ENCODE measurements at regions not wholly inside any gene's neighbourhood (a gene's known extent, or its start where the extent isn't known, plus 50 kb on each side); places are given as distances from the start of the nearest gene placed in this dataset.
A peak's percentile ranks its signal among the peaks of the same experiment; 100 is the strongest.

DNA sequence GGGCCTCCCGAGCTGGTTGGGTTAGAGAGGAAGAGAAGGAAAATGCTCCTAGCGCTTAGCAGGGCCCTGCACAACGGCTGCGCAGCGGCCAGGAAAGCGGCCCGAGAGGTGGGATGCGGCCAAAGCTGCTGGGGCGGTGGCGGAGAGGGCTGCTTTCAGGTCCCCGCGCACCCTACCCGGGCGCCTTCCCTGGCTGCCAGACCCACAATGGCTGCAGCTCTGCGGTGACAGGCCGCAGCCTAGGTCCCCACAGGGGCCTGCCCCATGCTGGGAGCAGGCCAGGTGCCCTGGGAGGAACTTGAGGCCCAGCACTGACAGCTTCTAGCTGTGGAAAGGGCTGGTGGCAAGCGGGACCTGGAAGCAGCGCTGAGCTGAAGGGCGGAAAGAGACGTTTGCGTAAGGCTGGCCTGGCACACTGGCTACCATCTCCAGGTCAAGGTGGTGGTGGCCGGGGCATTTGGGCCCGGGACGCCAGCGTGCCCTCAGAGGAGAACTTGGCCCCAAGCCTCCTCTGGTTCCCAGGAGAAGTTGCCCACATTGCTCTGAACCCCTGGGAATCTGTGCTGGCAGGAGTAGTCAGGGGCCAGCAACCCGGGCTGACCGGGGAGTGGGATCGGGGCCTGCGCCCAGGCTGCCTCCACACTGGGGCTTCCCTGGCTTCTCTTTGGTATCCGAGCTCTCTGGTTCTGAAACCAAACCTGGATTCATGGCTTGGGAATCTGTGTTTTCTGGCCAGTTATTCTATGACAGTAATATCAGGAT lies 72.9 kb upstream of the ZNF804B start (continued):
- TF ChIP-seq, protein P1, sequence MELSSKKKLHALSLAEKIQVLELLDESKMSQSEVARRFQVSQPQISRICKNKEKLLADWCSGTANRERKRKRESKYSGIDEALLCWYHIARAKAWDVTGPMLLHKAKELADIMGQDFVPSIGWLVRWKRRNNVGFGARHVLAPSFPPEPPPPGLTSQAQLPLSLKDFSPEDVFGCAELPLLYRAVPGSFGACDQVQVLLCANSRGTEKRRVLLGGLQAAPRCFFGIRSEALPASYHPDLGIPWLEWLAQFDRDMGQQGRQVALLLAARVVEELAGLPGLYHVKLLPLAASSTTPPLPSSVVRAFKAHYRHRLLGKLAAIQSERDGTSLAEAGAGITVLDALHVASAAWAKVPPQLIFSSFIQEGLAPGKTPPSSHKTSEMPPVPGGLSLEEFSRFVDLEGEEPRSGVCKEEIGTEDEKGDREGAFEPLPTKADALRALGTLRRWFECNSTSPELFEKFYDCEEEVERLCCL (CRISPR knock-in tag; IDR thresholded peaks at IDR 0.05; ENCODE audit: borderline replicate concordance) = no peak
- no peak for TF ChIP-seq ZNF781 (CRISPR knock-in tag; IDR thresholded peaks at IDR 0.05; ENCODE audit: borderline replicate concordance, not compliant biosample characterization)

DNA sequence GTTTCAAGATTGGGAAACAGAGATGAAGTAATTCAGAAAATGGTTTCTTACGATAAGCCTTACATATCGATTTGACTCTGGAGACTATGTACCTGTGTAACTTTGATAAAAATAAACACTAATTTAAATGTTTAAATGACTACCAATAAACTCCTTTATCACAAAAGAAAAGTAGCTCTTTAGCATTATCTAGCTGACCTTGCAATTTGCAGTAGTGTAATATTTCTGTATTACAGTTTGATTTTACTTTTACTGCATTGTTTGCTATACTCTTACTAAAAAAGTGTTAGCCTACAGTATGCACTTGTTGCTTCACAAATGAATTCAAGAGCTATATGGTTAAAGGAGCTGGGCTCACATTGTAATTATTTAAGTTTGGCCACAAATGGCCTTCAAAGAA lies 77.8 kb upstream of the ZNF804B start:
- ATAC-seq = no peak
- CTCF ChIA-PET (ENCODE audit: low intra/inter-chr PET ratio, low total read pairs) = no interaction called here
- no peaks in the 10 kb centered on the region for H3K9me3 ChIP-seq (ENCODE audit: low read length)

DNA sequence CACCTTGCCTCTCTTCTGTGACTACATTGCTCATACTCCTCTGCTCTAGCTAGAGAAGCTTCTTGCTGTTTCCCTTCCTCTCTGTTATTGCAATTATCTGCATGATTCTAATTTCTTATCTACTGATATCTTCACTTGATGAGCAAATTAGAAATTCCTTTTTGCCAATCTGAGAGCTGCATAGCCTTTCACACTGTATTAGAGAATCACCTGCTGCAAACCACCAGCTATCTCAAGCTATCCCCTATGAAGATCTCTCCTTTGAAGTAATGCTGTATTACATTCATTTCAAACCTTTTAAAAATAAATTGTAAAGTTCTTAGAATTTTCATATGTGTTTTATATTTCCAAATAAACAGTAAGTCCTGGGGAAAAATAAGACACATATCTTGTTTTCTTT lies 89.0 kb upstream of the ZNF804B start:
- Histone ChIP-seq H3K4me1 (ENCODE audit: insufficient read depth, low read length) (no peaks in the 10 kb centered on the region), H3K4me2 (ENCODE audit: low read depth, low read length) (no peak overlapping the region), H3K27ac (ENCODE audit: extremely low read length, insufficient read depth, low read length) (no peak overlapping the region), H3K9ac (ENCODE audit: insufficient read depth, low read depth, low read length) (no peak overlapping the region), H3K36me3 (replicated peaks in 1 of 2; ENCODE audit: control insufficient read depth in 1 of 2, insufficient read depth in 2 of 2, low read length in 2 of 2) (no peaks in the 10 kb centered on the region), H3K79me2 (ENCODE audit: insufficient read depth, low read length) (no peaks in the 10 kb centered on the region), H3K4me3 (replicated peaks in 1 of 3; ENCODE audit: insufficient read depth in 1 of 3, low read depth in 2 of 3, low read length in 3 of 3) (no peak overlapping the region), H3K9me3 (ENCODE audit: low read length) (no peaks in the 10 kb centered on the region), H2AFZ (ENCODE audit: low read length) (no peak overlapping the region), H4K20me1 (ENCODE audit: insufficient read depth, low read length) (no peaks in the 10 kb centered on the region), H3K27me3 (ENCODE audit: control insufficient read depth in 1 of 2, insufficient read depth in 2 of 2, low read length in 2 of 2) (no peaks in the 10 kb centered on the region)
- intact Hi-C loops (cut with micrococcal nuclease; ENCODE audit: unreplicated experiment) (no loop called here), in situ Hi-C loops (cut with HindIII; ENCODE audit: extremely low pct_ligation_motif_present, low pct_unique_long_range_greater_than_20kb) (no loop called here)
- ChIA-PET POLR2A (no interaction called here), CTCF (ENCODE audit: low intra/inter-chr PET ratio, low total read pairs) (no interaction called here)
- DNase-seq (ENCODE audit: low spot score) (no peak), FAIRE-seq (no peak), ATAC-seq (no peak)
- no TSS peak for BruUV-seq (replicated peaks)
- TF ChIP-seq ETV6 (CRISPR knock-in tag; conservative IDR thresholded peaks at IDR 0.05) = no peak
- TF ChIP-seq, protein P2, sequence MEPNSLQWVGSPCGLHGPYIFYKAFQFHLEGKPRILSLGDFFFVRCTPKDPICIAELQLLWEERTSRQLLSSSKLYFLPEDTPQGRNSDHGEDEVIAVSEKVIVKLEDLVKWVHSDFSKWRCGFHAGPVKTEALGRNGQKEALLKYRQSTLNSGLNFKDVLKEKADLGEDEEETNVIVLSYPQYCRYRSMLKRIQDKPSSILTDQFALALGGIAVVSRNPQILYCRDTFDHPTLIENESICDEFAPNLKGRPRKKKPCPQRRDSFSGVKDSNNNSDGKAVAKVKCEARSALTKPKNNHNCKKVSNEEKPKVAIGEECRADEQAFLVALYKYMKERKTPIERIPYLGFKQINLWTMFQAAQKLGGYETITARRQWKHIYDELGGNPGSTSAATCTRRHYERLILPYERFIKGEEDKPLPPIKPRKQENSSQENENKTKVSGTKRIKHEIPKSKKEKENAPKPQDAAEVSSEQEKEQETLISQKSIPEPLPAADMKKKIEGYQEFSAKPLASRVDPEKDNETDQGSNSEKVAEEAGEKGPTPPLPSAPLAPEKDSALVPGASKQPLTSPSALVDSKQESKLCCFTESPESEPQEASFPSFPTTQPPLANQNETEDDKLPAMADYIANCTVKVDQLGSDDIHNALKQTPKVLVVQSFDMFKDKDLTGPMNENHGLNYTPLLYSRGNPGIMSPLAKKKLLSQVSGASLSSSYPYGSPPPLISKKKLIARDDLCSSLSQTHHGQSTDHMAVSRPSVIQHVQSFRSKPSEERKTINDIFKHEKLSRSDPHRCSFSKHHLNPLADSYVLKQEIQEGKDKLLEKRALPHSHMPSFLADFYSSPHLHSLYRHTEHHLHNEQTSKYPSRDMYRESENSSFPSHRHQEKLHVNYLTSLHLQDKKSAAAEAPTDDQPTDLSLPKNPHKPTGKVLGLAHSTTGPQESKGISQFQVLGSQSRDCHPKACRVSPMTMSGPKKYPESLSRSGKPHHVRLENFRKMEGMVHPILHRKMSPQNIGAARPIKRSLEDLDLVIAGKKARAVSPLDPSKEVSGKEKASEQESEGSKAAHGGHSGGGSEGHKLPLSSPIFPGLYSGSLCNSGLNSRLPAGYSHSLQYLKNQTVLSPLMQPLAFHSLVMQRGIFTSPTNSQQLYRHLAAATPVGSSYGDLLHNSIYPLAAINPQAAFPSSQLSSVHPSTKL (CRISPR knock-in tag; IDR thresholded peaks at IDR 0.05) = no peak
- no peak for TF ChIP-seq THAP11 (CRISPR knock-in tag; IDR thresholded peaks at IDR 0.05)
- no peak for TF ChIP-seq SCMH1 (CRISPR knock-in tag; IDR thresholded peaks at IDR 0.05; ENCODE audit: borderline replicate concordance)
- TF ChIP-seq, protein P3, sequence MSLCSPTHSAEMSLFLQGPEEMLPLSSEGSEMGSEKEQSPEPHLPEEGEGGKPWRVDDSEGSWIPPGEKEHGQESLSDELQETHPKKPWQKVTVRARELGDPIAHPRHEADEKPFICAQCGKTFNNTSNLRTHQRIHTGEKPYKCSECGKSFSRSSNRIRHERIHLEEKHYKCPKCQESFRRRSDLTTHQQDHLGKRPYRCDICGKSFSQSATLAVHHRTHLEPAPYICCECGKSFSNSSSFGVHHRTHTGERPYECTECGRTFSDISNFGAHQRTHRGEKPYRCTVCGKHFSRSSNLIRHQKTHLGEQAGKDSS (CRISPR knock-in tag; IDR thresholded peaks at IDR 0.05; ENCODE audit: borderline replicate concordance, low read depth) = no peak
- no peak for TF ChIP-seq ZNF570 (CRISPR knock-in tag; IDR thresholded peaks at IDR 0.05; ENCODE audit: borderline replicate concordance)
- TF ChIP-seq ZNF589 (CRISPR knock-in tag; conservative IDR thresholded peaks at IDR 0.05) = no peak

More for the DNA sequence above, 77.8 kb upstream of the ZNF804B start:
- H3K36me3 ChIP-seq (replicated peaks in 1 of 2; ENCODE audit: control insufficient read depth in 1 of 2, insufficient read depth in 2 of 2, low read length in 2 of 2) = no peaks in the 10 kb centered on the region
- FAIRE-seq (no peak), DNase-seq (ENCODE audit: low spot score) (no peak)
- no peak overlapping the region for H3K9ac ChIP-seq (ENCODE audit: insufficient read depth, low read depth, low read length)
- H3K79me2 ChIP-seq (ENCODE audit: insufficient read depth, low read length) = no peaks in the 10 kb centered on the region
- H2AFZ ChIP-seq (ENCODE audit: low read length) = no peak overlapping the region
- H3K27ac ChIP-seq (ENCODE audit: extremely low read length, insufficient read depth, low read length) = no peak overlapping the region
- intact Hi-C loops (cut with micrococcal nuclease; ENCODE audit: unreplicated experiment) (no loop called here), in situ Hi-C loops (cut with HindIII; ENCODE audit: extremely low pct_ligation_motif_present, low pct_unique_long_range_greater_than_20kb) (no loop called here)
- 0% methylated on average over 2 of the region's 2 CpGs for WGBS (ENCODE audit: low lambda C conversion rate)
- BruUV-seq (replicated peaks) = no TSS peak
- no peak overlapping the region for H3K4me2 ChIP-seq (ENCODE audit: low read depth, low read length)
- no peaks in the 10 kb centered on the region for H3K4me1 ChIP-seq (ENCODE audit: insufficient read depth, low read length)
- H3K27me3 ChIP-seq (ENCODE audit: control insufficient read depth in 1 of 2, insufficient read depth in 2 of 2, low read length in 2 of 2) = no peaks in the 10 kb centered on the region
- no peak overlapping the region for H3K4me3 ChIP-seq (replicated peaks in 1 of 3; ENCODE audit: insufficient read depth in 1 of 3, low read depth in 2 of 3, low read length in 3 of 3)
- no peaks in the 10 kb centered on the region for H4K20me1 ChIP-seq (ENCODE audit: insufficient read depth, low read length)
- POLR2A ChIA-PET = no interaction called here
- TF ChIP-seq MAFK (conservative IDR thresholded peaks at IDR 0.05 in 1 of 2, IDR thresholded peaks at IDR 0.05 in 1 of 2; ENCODE audit: low read length in 2 of 2) (peak; percentile 63 to 83), ELF1 (CRISPR knock-in tag; IDR thresholded peaks at IDR 0.05) (no peak), MAFF (IDR thresholded peaks at IDR 0.05; ENCODE audit: low read depth, low read length) (peak; percentile 78)
